HL-60 (cell line): ENCODE measurements at regions not wholly inside any gene's neighbourhood (a gene's known extent, or its start where the extent isn't known, plus 50 kb on each side); places are given as distances from the start of the nearest gene placed in this dataset.

ENCODE experiments used
- GABPA ChIP-seq: IDR thresholded peaks from 2 replicates; pipeline ENCODE4 v1.6.1; 2012; ENCODE audit warnings: low read depth
- POLR2AphosphoS5 ChIP-seq: IDR thresholded peaks from 2 replicates; pipeline ENCODE4 v1.6.1; 2012; ENCODE audit warnings: low read depth
- SPI1 ChIP-seq: IDR thresholded peaks from 2 replicates; pipeline ENCODE4 v1.6.1; 2012; ENCODE audit warnings: low read depth, mild to moderate bottlenecking, borderline replicate concordance
- TF ChIP-seq, protein P1 (sequence below): IDR thresholded peaks from one replicate; pipeline ENCODE4 v1.5.1; 2011; ENCODE audit warnings: low read length, control low read depth, inconsistent platforms; ENCODE audit not compliant: insufficient read depth
- TF ChIP-seq, protein P2 (sequence below): IDR thresholded peaks from 2 replicates; pipeline ENCODE4 v1.6.1; 2012; ENCODE audit warnings: low read depth; ENCODE audit not compliant: insufficient replicate concordance

DNA sequence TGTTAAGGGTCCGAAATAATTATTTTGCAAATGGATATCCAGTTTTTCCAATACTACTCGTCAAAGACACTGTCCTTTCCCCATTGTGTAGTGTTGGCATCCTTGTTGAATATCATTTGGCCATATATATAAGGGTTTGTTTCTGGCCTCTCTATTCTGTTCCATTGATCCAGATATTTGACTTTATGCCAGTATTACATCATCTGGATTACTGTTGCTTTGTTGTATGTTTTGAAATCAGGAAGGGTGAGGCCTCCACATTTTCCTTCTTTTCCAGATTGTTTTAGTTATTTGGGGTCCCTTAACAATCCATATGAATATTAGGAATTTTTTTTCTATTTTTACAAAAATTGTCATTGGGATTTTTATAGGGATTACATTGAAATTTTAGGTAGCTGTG lies 244.1 kb downstream of the GPD2 start:
- TF ChIP-seq, protein P1, sequence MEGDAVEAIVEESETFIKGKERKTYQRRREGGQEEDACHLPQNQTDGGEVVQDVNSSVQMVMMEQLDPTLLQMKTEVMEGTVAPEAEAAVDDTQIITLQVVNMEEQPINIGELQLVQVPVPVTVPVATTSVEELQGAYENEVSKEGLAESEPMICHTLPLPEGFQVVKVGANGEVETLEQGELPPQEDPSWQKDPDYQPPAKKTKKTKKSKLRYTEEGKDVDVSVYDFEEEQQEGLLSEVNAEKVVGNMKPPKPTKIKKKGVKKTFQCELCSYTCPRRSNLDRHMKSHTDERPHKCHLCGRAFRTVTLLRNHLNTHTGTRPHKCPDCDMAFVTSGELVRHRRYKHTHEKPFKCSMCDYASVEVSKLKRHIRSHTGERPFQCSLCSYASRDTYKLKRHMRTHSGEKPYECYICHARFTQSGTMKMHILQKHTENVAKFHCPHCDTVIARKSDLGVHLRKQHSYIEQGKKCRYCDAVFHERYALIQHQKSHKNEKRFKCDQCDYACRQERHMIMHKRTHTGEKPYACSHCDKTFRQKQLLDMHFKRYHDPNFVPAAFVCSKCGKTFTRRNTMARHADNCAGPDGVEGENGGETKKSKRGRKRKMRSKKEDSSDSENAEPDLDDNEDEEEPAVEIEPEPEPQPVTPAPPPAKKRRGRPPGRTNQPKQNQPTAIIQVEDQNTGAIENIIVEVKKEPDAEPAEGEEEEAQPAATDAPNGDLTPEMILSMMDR = no peak
- TF ChIP-seq SPI1 (no peak), POLR2AphosphoS5 (no peak), GABPA (no peak)
- TF ChIP-seq, protein P2, sequence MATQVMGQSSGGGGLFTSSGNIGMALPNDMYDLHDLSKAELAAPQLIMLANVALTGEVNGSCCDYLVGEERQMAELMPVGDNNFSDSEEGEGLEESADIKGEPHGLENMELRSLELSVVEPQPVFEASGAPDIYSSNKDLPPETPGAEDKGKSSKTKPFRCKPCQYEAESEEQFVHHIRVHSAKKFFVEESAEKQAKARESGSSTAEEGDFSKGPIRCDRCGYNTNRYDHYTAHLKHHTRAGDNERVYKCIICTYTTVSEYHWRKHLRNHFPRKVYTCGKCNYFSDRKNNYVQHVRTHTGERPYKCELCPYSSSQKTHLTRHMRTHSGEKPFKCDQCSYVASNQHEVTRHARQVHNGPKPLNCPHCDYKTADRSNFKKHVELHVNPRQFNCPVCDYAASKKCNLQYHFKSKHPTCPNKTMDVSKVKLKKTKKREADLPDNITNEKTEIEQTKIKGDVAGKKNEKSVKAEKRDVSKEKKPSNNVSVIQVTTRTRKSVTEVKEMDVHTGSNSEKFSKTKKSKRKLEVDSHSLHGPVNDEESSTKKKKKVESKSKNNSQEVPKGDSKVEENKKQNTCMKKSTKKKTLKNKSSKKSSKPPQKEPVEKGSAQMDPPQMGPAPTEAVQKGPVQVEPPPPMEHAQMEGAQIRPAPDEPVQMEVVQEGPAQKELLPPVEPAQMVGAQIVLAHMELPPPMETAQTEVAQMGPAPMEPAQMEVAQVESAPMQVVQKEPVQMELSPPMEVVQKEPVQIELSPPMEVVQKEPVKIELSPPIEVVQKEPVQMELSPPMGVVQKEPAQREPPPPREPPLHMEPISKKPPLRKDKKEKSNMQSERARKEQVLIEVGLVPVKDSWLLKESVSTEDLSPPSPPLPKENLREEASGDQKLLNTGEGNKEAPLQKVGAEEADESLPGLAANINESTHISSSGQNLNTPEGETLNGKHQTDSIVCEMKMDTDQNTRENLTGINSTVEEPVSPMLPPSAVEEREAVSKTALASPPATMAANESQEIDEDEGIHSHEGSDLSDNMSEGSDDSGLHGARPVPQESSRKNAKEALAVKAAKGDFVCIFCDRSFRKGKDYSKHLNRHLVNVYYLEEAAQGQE = no peak
